Brain microvascular endothelial cell (primary cell): ENCODE measurements at regions not wholly inside any gene's neighbourhood (a gene's known extent, or its start where the extent isn't known, plus 50 kb on each side); places are given as distances from the start of the nearest gene placed in this dataset.
"Not testable (repeated sequence)": the region's sequence is repeated elsewhere in the genome, so short reads cannot be mapped to it uniquely, and the experiment has no call there.

Source experiments
- DNase-seq: peaks from one replicate; pipeline ENCODE4 v3.0.0-alpha.2; 2020
- H3K27ac ChIP-seq: fragments of 250-450 bp; sonication (Bioruptor Pico); 2 replicates; pipeline ENCODE4 v1.5.1; 2020; ENCODE audit warnings: mild to moderate bottlenecking, moderate library complexity
- H3K27me3 ChIP-seq: fragments of 250-450 bp; sonication (Bioruptor Pico); replicated peaks from 2 replicates; pipeline ENCODE4 v1.5.1; 2020; ENCODE audit warnings: mild to moderate bottlenecking
- H3K36me3 ChIP-seq: fragments of 250-450 bp; sonication (Bioruptor Pico); replicated peaks from 2 replicates; pipeline ENCODE4 v1.5.1; 2020; ENCODE audit warnings: mild to moderate bottlenecking
- H3K4me3 ChIP-seq: 2 replicates; pipeline ENCODE4 v1.5.1; 2011; ENCODE audit warnings: low read depth, mild to moderate bottlenecking, control low read depth, low read length, moderate library complexity
- in situ Hi-C: cut with HindIII; loops from 2 replicates; pipeline ENCODE4 v1.10.0; 2017; ENCODE audit warnings: low sequenced_read_pairs, low pct_ligation_motif_present
- TF ChIP-seq, protein P1 (sequence below): IDR thresholded peaks from 2 replicates; pipeline ENCODE4 v1.5.1; 2011; ENCODE audit warnings: low read depth, mild to moderate bottlenecking, moderate library complexity, low read length, control low read depth, inconsistent platforms; ENCODE audit errors: missing control alignments

DNA sequence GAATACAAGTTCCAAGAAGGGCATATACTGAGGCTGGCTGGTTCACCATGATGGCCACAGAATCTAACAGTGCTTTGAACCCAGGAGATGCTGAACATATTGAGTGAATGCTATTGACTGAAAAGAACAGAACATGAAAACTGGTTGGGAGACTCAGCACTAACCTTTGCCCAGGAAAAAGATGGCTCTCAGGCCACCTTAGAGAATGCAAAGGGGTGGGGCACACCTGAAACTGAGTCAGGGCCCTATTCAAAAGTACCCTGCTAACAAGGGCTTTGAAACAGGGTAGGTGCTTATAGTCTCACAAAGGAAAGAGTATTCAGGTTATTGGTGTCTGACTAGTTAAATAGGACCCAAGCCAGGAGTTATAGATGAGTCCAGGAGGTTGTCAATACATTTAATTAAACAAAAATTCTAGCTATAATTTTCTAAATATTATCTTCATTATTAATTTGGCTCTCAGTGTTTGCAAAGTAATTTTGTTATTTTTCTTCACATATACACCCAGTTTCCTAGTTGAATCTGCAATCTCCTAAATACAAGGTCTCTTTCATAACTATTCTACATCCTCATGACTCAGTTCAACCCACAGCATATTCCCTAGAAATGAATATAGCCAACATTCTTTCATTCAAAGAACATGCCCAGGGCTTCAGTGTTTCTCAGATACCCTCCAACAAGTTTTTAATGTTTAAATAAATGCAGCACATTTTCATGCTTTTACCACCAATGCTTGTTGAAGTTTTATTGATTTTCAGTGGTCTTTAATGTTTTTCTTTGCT, 144.2 kb upstream of the RAPGEF2 start:
- no peaks in the 10 kb centered on the region for H3K36me3 ChIP-seq
- TF ChIP-seq, protein P1, sequence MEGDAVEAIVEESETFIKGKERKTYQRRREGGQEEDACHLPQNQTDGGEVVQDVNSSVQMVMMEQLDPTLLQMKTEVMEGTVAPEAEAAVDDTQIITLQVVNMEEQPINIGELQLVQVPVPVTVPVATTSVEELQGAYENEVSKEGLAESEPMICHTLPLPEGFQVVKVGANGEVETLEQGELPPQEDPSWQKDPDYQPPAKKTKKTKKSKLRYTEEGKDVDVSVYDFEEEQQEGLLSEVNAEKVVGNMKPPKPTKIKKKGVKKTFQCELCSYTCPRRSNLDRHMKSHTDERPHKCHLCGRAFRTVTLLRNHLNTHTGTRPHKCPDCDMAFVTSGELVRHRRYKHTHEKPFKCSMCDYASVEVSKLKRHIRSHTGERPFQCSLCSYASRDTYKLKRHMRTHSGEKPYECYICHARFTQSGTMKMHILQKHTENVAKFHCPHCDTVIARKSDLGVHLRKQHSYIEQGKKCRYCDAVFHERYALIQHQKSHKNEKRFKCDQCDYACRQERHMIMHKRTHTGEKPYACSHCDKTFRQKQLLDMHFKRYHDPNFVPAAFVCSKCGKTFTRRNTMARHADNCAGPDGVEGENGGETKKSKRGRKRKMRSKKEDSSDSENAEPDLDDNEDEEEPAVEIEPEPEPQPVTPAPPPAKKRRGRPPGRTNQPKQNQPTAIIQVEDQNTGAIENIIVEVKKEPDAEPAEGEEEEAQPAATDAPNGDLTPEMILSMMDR, result no peak
- no peaks in the 10 kb centered on the region for H3K27me3 ChIP-seq
- in situ Hi-C loops, result no loop called here
- no peak for DNase-seq
- no peak overlapping the region for H3K4me3 ChIP-seq
- no peak overlapping the region for H3K27ac ChIP-seq

DNA sequence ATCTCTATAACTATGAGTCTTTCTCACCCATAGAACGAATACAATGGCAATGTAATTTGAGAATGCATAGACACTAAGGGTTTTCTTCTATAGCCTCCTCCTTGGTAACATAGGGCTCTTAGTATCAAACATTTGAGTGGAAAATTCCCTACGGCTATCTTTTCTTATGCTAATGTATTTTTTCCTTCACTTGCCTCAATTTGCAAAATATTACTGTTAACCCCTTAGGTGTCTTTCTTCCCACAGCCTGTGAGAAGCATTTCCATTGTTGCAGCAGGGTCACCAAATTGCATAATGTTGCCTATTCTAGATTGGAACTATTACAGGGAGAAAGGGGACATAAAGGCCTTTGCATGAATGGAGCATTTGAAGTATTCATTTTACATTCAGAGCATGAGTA, 140.5 kb upstream of the RAPGEF2 start:
- Histone ChIP-seq H3K4me3 (no peak overlapping the region), H3K27me3 (no peaks in the 10 kb centered on the region), H3K36me3 (no peaks in the 10 kb centered on the region), H3K27ac (no peak overlapping the region)
- no peak for DNase-seq
- in situ Hi-C loops, result no loop called here
- TF ChIP-seq, protein P1, result no peak

DNA sequence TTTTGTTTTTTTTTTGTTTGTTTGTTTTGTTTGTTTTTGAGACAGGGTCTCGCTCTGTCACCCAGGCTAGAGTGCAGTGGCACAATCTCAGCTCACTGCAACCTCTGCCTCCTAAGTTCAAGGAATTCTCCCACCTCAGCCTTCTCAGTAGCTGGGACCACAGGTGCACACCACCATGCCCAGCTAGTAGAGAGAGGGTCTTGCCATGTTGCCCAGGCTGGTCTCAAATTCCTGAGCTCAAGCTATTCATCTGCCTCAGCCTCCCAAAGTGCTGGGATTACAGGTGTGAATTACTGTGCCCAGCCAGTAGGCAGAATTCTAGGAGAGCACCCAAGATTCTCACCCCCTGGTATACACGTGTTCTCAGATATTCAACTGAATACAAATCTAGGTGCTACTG, 139.6 kb upstream of the RAPGEF2 start:
- H3K27me3 ChIP-seq, in situ Hi-C loops, DNase-seq, H3K36me3 ChIP-seq, H3K4me3 ChIP-seq, H3K27ac ChIP-seq: not testable (repeated sequence)

DNA sequence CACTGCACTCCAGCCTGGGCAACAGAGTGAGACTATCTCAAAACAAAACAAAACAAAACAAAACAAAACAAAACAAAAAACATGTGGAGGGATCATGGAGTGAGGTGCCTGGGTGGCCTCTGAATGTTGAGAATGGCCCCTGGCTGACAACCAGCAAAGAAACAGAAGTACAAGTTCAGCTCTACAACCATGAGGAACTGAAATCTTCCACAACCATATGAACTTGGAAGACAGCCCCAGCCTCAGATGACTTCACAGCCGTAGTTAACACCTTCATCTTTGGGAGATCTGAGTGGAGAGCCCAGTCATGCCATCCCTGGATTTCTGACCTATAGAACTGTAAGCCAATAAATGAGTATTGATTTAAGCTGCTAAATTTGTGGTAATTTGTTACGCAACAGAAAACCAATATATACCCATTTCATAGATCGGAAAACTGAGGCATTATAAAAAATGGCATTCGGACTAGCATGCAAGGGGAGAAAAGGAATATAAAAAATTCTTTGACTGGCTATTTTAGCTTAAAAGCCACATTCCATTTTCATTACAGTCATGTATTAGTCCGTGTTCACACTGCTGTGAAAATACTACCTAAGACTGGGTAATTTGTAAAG, 138.7 kb upstream of the RAPGEF2 start:
- H3K36me3 ChIP-seq, result no peaks in the 10 kb centered on the region
- in situ Hi-C loops, result no loop called here
- DNase-seq, result no peak

DNA sequence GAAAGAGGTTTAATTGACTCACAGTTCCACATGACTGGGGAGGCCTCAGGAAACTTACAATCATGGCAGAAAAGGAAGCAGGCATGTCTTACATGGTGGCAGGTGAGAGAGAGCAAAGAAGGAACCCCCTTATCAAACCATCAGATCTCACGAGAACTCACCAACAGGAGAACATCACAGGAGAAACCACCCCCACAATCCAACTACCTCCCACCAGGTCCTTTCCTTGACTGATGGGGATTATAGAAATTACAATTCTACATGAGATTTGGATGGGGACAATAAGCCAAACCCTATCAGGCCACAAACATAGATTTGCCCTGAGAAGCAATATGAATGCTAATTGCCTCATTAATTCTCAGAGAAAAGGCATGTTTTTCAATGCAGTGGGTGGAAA, 138.2 kb upstream of the RAPGEF2 start:
- H3K4me3 ChIP-seq, result no peak overlapping the region
- no peaks in the 10 kb centered on the region for H3K27me3 ChIP-seq
- TF ChIP-seq, protein P1, result no peak
- in situ Hi-C loops, result no loop called here
- no peak for DNase-seq
- H3K36me3 ChIP-seq, result no peaks in the 10 kb centered on the region
- H3K27ac ChIP-seq, result no peak overlapping the region

More for the DNA sequence above, 138.7 kb upstream of the RAPGEF2 start:
- no peak overlapping the region for H3K27ac ChIP-seq
- H3K27me3 ChIP-seq, result no peaks in the 10 kb centered on the region
- H3K4me3 ChIP-seq, result no peak overlapping the region
- TF ChIP-seq, protein P1, result no peak

DNA sequence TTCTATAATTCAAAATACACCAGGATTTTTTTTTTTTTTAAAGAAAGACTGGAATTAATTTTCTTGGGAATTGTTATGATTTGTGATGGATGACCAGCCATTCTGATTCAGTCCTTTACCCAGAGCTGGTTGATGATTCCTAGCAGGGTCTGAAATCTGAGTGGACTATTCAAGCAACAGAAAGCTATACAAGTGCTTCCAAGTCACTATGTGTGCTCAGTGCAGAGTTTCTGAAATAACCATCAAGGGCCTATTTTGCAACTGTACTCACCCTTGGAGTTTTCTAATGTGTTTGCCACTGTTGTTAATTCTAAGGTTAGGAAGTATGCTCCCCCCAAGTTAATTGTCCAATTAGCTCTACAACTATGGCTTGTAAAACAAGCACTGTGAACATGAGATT, 137.7 kb upstream of the RAPGEF2 start:
- no peaks in the 10 kb centered on the region for H3K27me3 ChIP-seq
- TF ChIP-seq, protein P1, result no peak
- no peak for DNase-seq
- no peak overlapping the region for H3K27ac ChIP-seq
- in situ Hi-C loops, result no loop called here
- no peaks in the 10 kb centered on the region for H3K36me3 ChIP-seq
- no peak overlapping the region for H3K4me3 ChIP-seq
